ENCODE measurements at regions not wholly inside any gene's neighbourhood (a gene's known extent, or its start where the extent isn't known, plus 50 kb on each side); places are given as distances from the start of the nearest gene placed in this dataset.

DNA sequence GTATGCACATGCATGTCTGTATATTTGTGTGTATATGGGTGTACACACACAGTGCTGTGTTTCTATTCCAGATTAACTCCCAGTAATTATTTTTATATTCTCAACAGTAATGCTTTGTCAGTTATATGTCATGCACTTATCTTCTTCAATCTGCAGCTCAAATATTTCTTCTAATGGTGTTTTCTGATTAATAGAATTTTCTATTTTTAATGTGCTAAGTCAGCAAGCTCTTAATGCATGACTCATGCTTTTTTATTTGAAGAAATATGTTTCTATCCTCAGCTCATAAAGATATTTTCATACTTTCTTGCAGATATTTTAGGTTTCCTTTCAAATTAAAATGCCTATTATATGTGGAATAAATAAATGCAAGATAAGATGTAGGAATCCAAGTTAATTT, 59.7 kb upstream of the TMEM18 start:
- no peaks in the 10 kb centered on the region for H3K9me3 ChIP-seq (ENCODE audit: control insufficient read depth in 5 of 5, low read length in 5 of 5)
- H3K27me3 ChIP-seq (ENCODE audit: control insufficient read depth in 5 of 5, insufficient read depth in 4 of 5, low read length in 5 of 5) = peaks cover 0 to 7% (median 2%) of the 10 kb centered on the region in 5 donors
- no peaks in the 10 kb centered on the region for H3K36me3 ChIP-seq (ENCODE audit: control insufficient read depth in 5 of 5, insufficient read depth in 5 of 5, low read length in 5 of 5)
- no peak overlapping the region for H3K4me3 ChIP-seq (ENCODE audit: low read depth in 1 of 5, low read length in 5 of 5)
- H3K9ac ChIP-seq (ENCODE audit: low read length in 5 of 5) = no peak overlapping the region
- peaks cover 0 to 16% (median 15%) of the 10 kb centered on the region in 5 donors for H3K4me1 ChIP-seq (ENCODE audit: control insufficient read depth in 5 of 5, insufficient read depth in 5 of 5, low read length in 5 of 5)
- H3K27ac ChIP-seq (ENCODE audit: low read depth, low read length) = no peak overlapping the region

DNA sequence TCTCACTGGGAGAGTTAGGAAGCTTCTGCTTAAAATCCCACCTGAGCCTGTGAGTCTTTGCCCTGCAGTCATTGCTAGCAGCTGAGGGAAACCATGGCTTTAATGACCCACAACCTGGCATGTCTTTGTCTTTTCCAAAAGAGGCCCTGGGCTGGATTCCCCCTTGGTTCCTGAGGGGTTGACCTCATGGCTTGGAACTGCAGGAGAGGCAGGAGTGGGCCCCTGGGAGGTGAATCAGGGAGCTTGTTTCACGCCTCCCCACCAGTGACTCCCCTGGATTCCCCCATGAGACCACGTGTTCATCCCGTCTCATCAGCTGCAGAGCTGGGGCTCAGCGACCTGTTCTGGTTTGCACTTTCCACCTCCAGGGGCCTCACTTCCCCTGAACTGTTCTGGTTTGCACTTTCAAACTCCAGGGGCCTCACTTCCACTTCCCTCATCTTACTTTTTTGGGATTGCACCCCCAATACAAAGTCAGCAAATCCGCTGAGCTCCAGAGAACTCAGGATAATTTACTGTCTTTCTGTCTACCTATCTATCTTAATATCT, 58.5 kb upstream of the TMEM18 start:
- no peak overlapping the region for H3K9ac ChIP-seq (ENCODE audit: low read length in 5 of 5)
- H3K4me3 ChIP-seq (ENCODE audit: low read depth in 1 of 5, low read length in 5 of 5) = no peak overlapping the region
- peaks cover 0 to 14% (median 7%) of the 10 kb centered on the region in 5 donors for H3K27me3 ChIP-seq (ENCODE audit: control insufficient read depth in 5 of 5, insufficient read depth in 4 of 5, low read length in 5 of 5)
- peaks cover 0 to 13% (median 12%) of the 10 kb centered on the region in 5 donors for H3K4me1 ChIP-seq (ENCODE audit: control insufficient read depth in 5 of 5, insufficient read depth in 5 of 5, low read length in 5 of 5)
- no peaks in the 10 kb centered on the region for H3K9me3 ChIP-seq (ENCODE audit: control insufficient read depth in 5 of 5, low read length in 5 of 5)
- H3K27ac ChIP-seq (ENCODE audit: low read depth, low read length) = no peak overlapping the region
- no peaks in the 10 kb centered on the region for H3K36me3 ChIP-seq (ENCODE audit: control insufficient read depth in 5 of 5, insufficient read depth in 5 of 5, low read length in 5 of 5)

DNA sequence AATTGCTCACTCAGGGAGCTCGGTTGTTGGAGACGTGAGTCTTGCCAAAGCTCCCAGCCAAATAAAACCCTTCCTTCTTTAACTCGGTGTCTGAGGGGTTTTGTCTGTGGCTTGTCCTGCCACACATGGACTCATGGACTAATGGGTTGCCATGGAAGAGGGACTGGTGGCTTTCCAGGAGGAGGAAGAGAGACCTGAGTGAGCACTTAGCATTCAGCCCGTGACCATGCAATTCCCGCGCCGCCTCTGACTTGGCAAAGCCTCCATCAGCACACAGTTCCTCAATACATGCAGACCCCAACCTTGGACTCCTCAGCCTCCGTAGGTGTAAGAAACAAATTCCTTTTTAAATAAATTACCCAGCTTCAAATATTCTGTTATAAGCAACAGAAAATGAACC, 57.3 kb upstream of the TMEM18 start:
- Histone ChIP-seq H3K4me3 (ENCODE audit: low read depth in 1 of 5, low read length in 5 of 5) (no peak overlapping the region), H3K27me3 (ENCODE audit: control insufficient read depth in 5 of 5, insufficient read depth in 4 of 5, low read length in 5 of 5) (peaks cover 0 to 14% (median 7%) of the 10 kb centered on the region in 5 donors), H3K4me1 (ENCODE audit: control insufficient read depth in 5 of 5, insufficient read depth in 5 of 5, low read length in 5 of 5) (peaks cover 0 to under 1% (median 0%) of the 10 kb centered on the region in 5 donors), H3K9me3 (ENCODE audit: control insufficient read depth in 5 of 5, low read length in 5 of 5) (no peaks in the 10 kb centered on the region), H3K9ac (ENCODE audit: low read length in 5 of 5) (no peak overlapping the region), H3K27ac (ENCODE audit: low read depth, low read length) (no peak overlapping the region), H3K36me3 (ENCODE audit: control insufficient read depth in 5 of 5, insufficient read depth in 5 of 5, low read length in 5 of 5) (no peaks in the 10 kb centered on the region)

DNA sequence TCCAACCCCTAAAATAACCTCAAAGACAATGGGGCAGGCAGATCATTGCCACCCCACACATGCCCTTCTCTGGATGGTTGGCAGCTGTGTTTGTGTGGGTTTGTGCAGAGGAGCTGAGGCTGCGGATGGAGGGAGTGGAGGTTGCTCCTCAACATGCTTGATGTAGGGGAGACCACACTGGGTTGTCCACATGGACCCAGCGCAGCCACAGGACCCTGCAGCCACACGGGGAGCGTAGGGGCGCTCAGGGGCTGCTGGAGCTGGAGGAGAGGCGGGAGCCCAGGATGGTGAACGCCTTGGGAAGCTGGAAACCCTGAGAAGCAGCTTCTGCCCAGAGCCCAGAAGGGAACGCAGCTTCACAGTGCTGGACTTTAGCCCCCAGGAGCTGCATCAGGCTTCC, 56.3 kb upstream of the TMEM18 start:
- Histone ChIP-seq H3K4me1 (ENCODE audit: control insufficient read depth in 5 of 5, insufficient read depth in 5 of 5, low read length in 5 of 5) (no peaks in the 10 kb centered on the region), H3K36me3 (ENCODE audit: control insufficient read depth in 5 of 5, insufficient read depth in 5 of 5, low read length in 5 of 5) (no peaks in the 10 kb centered on the region), H3K4me3 (ENCODE audit: low read depth in 1 of 5, low read length in 5 of 5) (no peak overlapping the region), H3K27ac (ENCODE audit: low read depth, low read length) (no peak overlapping the region), H3K27me3 (ENCODE audit: control insufficient read depth in 5 of 5, insufficient read depth in 4 of 5, low read length in 5 of 5) (peaks cover 0 to 14% (median 7%) of the 10 kb centered on the region in 5 donors), H3K9ac (ENCODE audit: low read length in 5 of 5) (no peak overlapping the region), H3K9me3 (ENCODE audit: control insufficient read depth in 5 of 5, low read length in 5 of 5) (no peaks in the 10 kb centered on the region)

DNA sequence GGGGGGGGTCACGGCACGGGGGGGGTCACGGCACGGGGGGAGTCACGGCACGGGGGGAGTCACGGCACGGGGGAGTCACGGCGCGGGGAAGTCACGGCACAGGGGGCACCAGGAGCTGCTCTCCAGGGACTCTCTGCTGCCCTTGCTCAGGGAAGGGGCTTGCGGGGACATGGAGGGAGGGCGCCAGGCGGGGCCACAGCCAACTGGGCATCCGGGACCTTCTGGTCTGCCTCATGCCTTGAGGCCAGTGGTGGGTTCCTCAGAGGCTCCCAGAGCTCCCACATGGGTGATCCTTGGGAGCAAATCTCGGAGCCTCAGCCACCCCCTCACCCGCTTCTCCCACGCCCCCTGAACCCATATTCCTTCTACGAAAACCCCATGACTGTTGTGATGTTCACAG, 55.8 kb upstream of the TMEM18 start:
- Histone ChIP-seq H3K4me3 (ENCODE audit: low read depth in 1 of 5, low read length in 5 of 5) (no peak overlapping the region), H3K27me3 (ENCODE audit: control insufficient read depth in 5 of 5, insufficient read depth in 4 of 5, low read length in 5 of 5) (peaks cover 0 to 14% (median 8%) of the 10 kb centered on the region in 5 donors), H3K36me3 (ENCODE audit: control insufficient read depth in 5 of 5, insufficient read depth in 5 of 5, low read length in 5 of 5) (no peaks in the 10 kb centered on the region), H3K9me3 (ENCODE audit: control insufficient read depth in 5 of 5, low read length in 5 of 5) (peaks cover 0 to 3% (median 0%) of the 10 kb centered on the region in 5 donors), H3K27ac (ENCODE audit: low read depth, low read length) (no peak overlapping the region), H3K4me1 (ENCODE audit: control insufficient read depth in 5 of 5, insufficient read depth in 5 of 5, low read length in 5 of 5) (no peaks in the 10 kb centered on the region), H3K9ac (ENCODE audit: low read length in 5 of 5) (no peak overlapping the region)

DNA sequence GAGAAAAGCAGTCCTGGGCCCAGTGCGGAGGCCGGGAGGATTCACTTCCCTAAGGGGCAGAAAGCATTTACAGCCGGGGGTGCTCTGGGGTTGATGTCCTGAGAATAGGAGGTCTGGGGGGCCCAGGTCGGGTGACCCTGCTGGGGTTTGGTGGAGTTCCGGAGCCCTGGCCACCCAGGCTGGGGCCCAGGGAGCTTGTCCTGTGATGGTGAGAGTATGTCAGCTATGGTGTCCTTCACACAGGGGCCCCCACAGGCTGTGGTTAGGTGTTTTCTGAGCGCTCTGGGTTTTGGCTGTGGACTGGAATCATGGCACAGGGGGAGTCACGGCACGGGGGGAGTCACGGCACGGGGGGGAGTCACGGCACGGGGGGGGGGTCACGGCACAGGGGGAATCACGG, 54.5 kb upstream of the TMEM18 start:
- no peak overlapping the region for H3K27ac ChIP-seq (ENCODE audit: low read depth, low read length)
- H3K9me3 ChIP-seq (ENCODE audit: control insufficient read depth in 5 of 5, low read length in 5 of 5) = peaks cover 0 to 3% (median 0%) of the 10 kb centered on the region in 5 donors
- H3K4me3 ChIP-seq (ENCODE audit: low read depth in 1 of 5, low read length in 5 of 5) = no peak overlapping the region
- no peaks in the 10 kb centered on the region for H3K36me3 ChIP-seq (ENCODE audit: control insufficient read depth in 5 of 5, insufficient read depth in 5 of 5, low read length in 5 of 5)
- H3K9ac ChIP-seq (ENCODE audit: low read length in 5 of 5) = no peak overlapping the region
- peaks cover 0 to 14% (median 5%) of the 10 kb centered on the region in 5 donors for H3K27me3 ChIP-seq (ENCODE audit: control insufficient read depth in 5 of 5, insufficient read depth in 4 of 5, low read length in 5 of 5)
- H3K4me1 ChIP-seq (ENCODE audit: control insufficient read depth in 5 of 5, insufficient read depth in 5 of 5, low read length in 5 of 5) = no peaks in the 10 kb centered on the region

DNA sequence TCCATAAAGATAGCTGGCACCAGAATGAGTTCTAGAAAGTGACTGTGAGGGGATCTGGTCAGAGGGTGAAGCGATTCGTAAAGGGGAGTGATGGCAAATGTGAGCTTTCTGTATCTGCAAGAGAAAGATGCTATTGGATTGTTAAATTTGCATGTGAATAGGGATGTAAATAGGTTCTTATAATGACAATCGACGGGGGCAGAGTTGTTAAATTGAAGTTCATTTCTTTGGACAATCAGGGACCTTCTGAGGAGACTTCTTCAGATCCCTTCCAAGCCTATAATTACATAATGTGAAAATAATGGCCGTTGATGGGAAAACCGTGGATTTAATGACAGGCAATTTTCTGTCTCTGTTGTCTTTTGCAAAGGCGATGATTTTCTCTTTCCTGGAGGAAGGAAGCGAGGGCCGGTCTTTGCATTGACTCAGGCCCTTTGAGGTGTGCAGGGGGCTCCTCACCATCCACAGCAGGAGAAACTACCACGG, 52.2 kb upstream of the TMEM18 start:
- peaks cover 0 to 3% (median 0%) of the 10 kb centered on the region in 5 donors for H3K9me3 ChIP-seq (ENCODE audit: control insufficient read depth in 5 of 5, low read length in 5 of 5)
- no peaks in the 10 kb centered on the region for H3K36me3 ChIP-seq (ENCODE audit: control insufficient read depth in 5 of 5, insufficient read depth in 5 of 5, low read length in 5 of 5)
- no peak overlapping the region for H3K4me3 ChIP-seq (ENCODE audit: low read depth in 1 of 5, low read length in 5 of 5)
- H3K27me3 ChIP-seq (ENCODE audit: control insufficient read depth in 5 of 5, insufficient read depth in 4 of 5, low read length in 5 of 5) = peaks cover 0 to 13% (median 5%) of the 10 kb centered on the region in 5 donors
- H3K4me1 ChIP-seq (ENCODE audit: control insufficient read depth in 5 of 5, insufficient read depth in 5 of 5, low read length in 5 of 5) = no peaks in the 10 kb centered on the region
- no peak overlapping the region for H3K9ac ChIP-seq (ENCODE audit: low read length in 5 of 5)
- H3K27ac ChIP-seq (ENCODE audit: low read depth, low read length) = no peak overlapping the region

DNA sequence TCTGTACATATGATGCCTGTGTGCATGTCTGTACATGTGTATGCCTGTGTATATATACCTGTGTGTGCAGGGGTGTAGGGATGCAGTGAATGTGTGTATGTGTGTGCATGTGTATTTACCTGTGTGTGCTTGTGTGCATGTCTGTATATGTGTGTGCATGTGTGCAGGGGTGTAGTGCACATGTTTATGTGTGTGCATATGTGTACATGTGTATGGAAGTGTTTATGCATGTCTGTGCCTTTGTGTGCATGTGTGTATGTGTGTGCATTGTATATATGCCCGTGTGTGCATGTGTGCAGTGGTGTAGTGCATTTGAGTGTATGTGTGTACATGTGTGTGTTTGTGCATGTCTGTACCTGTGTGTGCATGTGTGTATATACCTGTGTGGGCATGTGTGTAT, 51.0 kb upstream of the TMEM18 start:
- H3K9ac ChIP-seq (ENCODE audit: low read length in 5 of 5) = no peak overlapping the region
- no peak overlapping the region for H3K4me3 ChIP-seq (ENCODE audit: low read depth in 1 of 5, low read length in 5 of 5)
- no peak overlapping the region for H3K27ac ChIP-seq (ENCODE audit: low read depth, low read length)
- no peaks in the 10 kb centered on the region for H3K4me1 ChIP-seq (ENCODE audit: control insufficient read depth in 5 of 5, insufficient read depth in 5 of 5, low read length in 5 of 5)
- no peaks in the 10 kb centered on the region for H3K36me3 ChIP-seq (ENCODE audit: control insufficient read depth in 5 of 5, insufficient read depth in 5 of 5, low read length in 5 of 5)
- peaks cover 0 to 3% (median 0%) of the 10 kb centered on the region in 5 donors for H3K9me3 ChIP-seq (ENCODE audit: control insufficient read depth in 5 of 5, low read length in 5 of 5)
- peaks cover 0 to 11% (median 9%) of the 10 kb centered on the region in 5 donors for H3K27me3 ChIP-seq (ENCODE audit: control insufficient read depth in 5 of 5, insufficient read depth in 4 of 5, low read length in 5 of 5)

DNA sequence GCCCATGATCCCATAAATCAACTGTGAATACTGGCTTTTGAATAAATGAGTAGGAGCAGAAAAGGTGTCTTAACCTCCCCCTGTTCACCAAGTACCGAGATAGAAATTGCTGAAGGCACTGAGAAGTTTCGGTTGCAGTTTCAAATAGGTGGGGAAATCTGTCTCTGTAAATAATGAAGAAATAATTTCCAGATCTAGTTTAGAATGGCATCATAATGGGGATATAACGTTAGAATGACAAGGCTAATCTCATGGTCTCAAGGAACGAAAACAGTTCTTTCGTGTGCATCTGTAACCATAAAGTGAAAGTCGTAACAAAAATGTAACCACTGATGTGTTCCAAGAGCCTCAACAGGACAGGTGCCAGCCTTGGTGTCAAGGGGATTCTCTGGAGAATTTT, 49.9 kb upstream of the TMEM18 start:
- Histone ChIP-seq H3K36me3 (ENCODE audit: control insufficient read depth in 5 of 5, insufficient read depth in 5 of 5, low read length in 5 of 5) (no peaks in the 10 kb centered on the region), H3K9ac (ENCODE audit: low read length in 5 of 5) (no peak overlapping the region), H3K27ac (ENCODE audit: low read depth, low read length) (no peak overlapping the region), H3K4me1 (ENCODE audit: control insufficient read depth in 5 of 5, insufficient read depth in 5 of 5, low read length in 5 of 5) (no peaks in the 10 kb centered on the region), H3K4me3 (ENCODE audit: low read depth in 1 of 5, low read length in 5 of 5) (no peak overlapping the region), H3K9me3 (ENCODE audit: control insufficient read depth in 5 of 5, low read length in 5 of 5) (peaks cover 0 to 3% (median 0%) of the 10 kb centered on the region in 5 donors), H3K27me3 (ENCODE audit: control insufficient read depth in 5 of 5, insufficient read depth in 4 of 5, low read length in 5 of 5) (peaks cover 0 to 11% (median 9%) of the 10 kb centered on the region in 5 donors)

Data from subcutaneous abdominal adipose tissue (tissue), 5 donors.